Adrenal gland (tissue), 5 donors: ENCODE measurements at regions not wholly inside any gene's neighbourhood (a gene's known extent, or its start where the extent isn't known, plus 50 kb on each side); places are given as distances from the start of the nearest gene placed in this dataset.

ENCODE experiments used
- CTCF ChIP-seq, 6 experiments: fragments of 450-650 bp in 4 of 6; fragments of 200-600 bp in 2 of 6; sonication (generic) in 1 of 6; IDR thresholded peaks; 1 replicate in 5 of 6; 2 replicates in 1 of 6; pipeline versions ENCODE4 v1.5.1 to v1.8.0; 2016 to 2021; ENCODE audit warnings: antibody characterized with exemption in 6 of 6, mild to moderate bottlenecking in 2 of 6, moderate library complexity in 1 of 6
- POLR2A ChIP-seq, 2 donors: fragments of 450-650 bp; IDR thresholded peaks; one replicate each; pipeline ENCODE4 v1.6.1; 2017; ENCODE audit warnings: antibody characterized with exemption in 2 of 2, mild to moderate bottlenecking in 2 of 2, moderate library complexity in 1 of 2
- donor health status: DM: no; HTN: no; CAD: no.

GRCh38 chr6:144745439-144745838, 460.3 kb downstream of the UTRN start:
- TF ChIP-seq CTCF (IDR thresholded peaks at IDR 0.05) (no peak), POLR2A (IDR thresholded peaks at IDR 0.05) (no peak)
